AG08396 (cell line): ENCODE measurements at regions not wholly inside any gene's neighbourhood (a gene's known extent, or its start where the extent isn't known, plus 50 kb on each side); places are given as distances from the start of the nearest gene placed in this dataset.

Experiments
- DNase-seq: peaks from one replicate; pipeline ENCODE4 v3.0.0; 2012; ENCODE audit warnings: low spot score, mixed read lengths

GRCh38 chr18:32621034-32621433 lies 150.4 kb upstream of the GAREM1 start:
- no peak for DNase-seq

- no peak for DNase-seq
Measured at GRCh38 chr18:32618546-32618945, 147.9 kb upstream of the GAREM1 start.

GRCh38 chr18:32613821-32614220 lies 143.1 kb upstream of the GAREM1 start:
- DNase-seq = no peak

- no peak for DNase-seq
Measured at GRCh38 chr18:32612651-32613050, 142.0 kb upstream of the GAREM1 start.

GRCh38 chr18:32610176-32610575 lies 139.5 kb upstream of the GAREM1 start:
- no peak for DNase-seq

- DNase-seq = no peak
Measured at GRCh38 chr18:32607816-32608215, 137.1 kb upstream of the GAREM1 start.

- no peak for DNase-seq
Measured at GRCh38 chr18:32598144-32598543, 127.5 kb upstream of the GAREM1 start.

GRCh38 chr18:32596501-32596900 lies 125.8 kb upstream of the GAREM1 start:
- no peak for DNase-seq

- no peak for DNase-seq
Measured at GRCh38 chr18:32595832-32596231, 125.2 kb upstream of the GAREM1 start.

GRCh38 chr18:32588191-32588590 lies 117.5 kb upstream of the GAREM1 start:
- no peak for DNase-seq

GRCh38 chr18:32583431-32583830 lies 112.7 kb upstream of the GAREM1 start:
- DNase-seq = no peak

GRCh38 chr18:32582455-32582854 lies 111.8 kb upstream of the GAREM1 start:
- no peak for DNase-seq

GRCh38 chr18:32577561-32577960 lies 106.9 kb upstream of the GAREM1 start:
- no peak for DNase-seq

GRCh38 chr18:32576296-32576916 lies 105.7 kb upstream of the GAREM1 start:
- DNase-seq = no peak

GRCh38 chr18:32566960-32567359 lies 96.3 kb upstream of the GAREM1 start:
- no peak for DNase-seq

- DNase-seq = no peak
Measured at GRCh38 chr18:32553640-32554365, 83.1 kb upstream of the GAREM1 start.

GRCh38 chr18:32553174-32553573 lies 82.5 kb upstream of the GAREM1 start:
- no peak for DNase-seq

GRCh38 chr18:32552421-32553030 lies 81.8 kb upstream of the GAREM1 start:
- DNase-seq = peak; percentile 58

- no peak for DNase-seq
Measured at GRCh38 chr18:32550963-32551362, 80.3 kb upstream of the GAREM1 start.

- peak; percentile 29 for DNase-seq
Measured at GRCh38 chr18:32549248-32550110, 78.8 kb upstream of the GAREM1 start.

- DNase-seq = no peak
Measured at GRCh38 chr18:32548688-32549087, 78.0 kb upstream of the GAREM1 start.

- DNase-seq = no peak
Measured at GRCh38 chr18:32545631-32546030, 74.9 kb upstream of the GAREM1 start.
